Nephron (organoid): ENCODE measurements at regions not wholly inside any gene's neighbourhood (a gene's known extent, or its start where the extent isn't known, plus 50 kb on each side); places are given as distances from the start of the nearest gene placed in this dataset.

ENCODE experiments used
- H3K27ac Mint-ChIP-seq, 3 experiments: 2 replicates each; pipeline ENCODE4 v1.8.0; 2020; ENCODE audit warnings: mixed read lengths in 3 of 3, mild to moderate bottlenecking in 2 of 3, moderate library complexity in 1 of 3
- H3K27me3 Mint-ChIP-seq: 2 replicates; pipeline ENCODE4 v1.8.0; 2021; ENCODE audit warnings: low read depth, mild to moderate bottlenecking, moderate library complexity, mixed read lengths
- H3K36me3 Mint-ChIP-seq: 2 replicates; pipeline ENCODE4 v1.8.0; 2020; ENCODE audit warnings: low read depth, mixed read lengths
- H3K4me1 Mint-ChIP-seq: 2 replicates; pipeline ENCODE4 v1.8.0; 2020; ENCODE audit warnings: mixed read lengths
- H3K4me3 Mint-ChIP-seq, 3 experiments: 2 replicates each; pipeline ENCODE4 v1.8.0; 2020; ENCODE audit warnings: mild to moderate bottlenecking in 3 of 3, mixed read lengths in 3 of 3, moderate library complexity in 2 of 3
- H3K9me3 Mint-ChIP-seq: 2 replicates; pipeline ENCODE4 v1.8.0; 2020; ENCODE audit warnings: mixed read lengths
- CTCF ChIP-seq, 3 experiments: fragments of 200-600 bp; sonication (generic); IDR thresholded peaks; one replicate each; pipeline ENCODE4 v1.5.0; 2021; ENCODE audit warnings: antibody characterized with exemption in 3 of 3; ENCODE audit not compliant: unreplicated experiment in 3 of 3

GRCh38 chr7:133140994-133141595 is 59.2 kb upstream of the CHCHD3 start:
- Mint-ChIP-seq H3K4me3 (no peak overlapping the region), H3K36me3 (no peaks in the 10 kb centered on the region), H3K4me1 (no peaks in the 10 kb centered on the region), H3K27ac (no peak overlapping the region), H3K27me3 (peaks cover 8% of the 10 kb centered on the region), H3K9me3 (no peaks in the 10 kb centered on the region)
- TF ChIP-seq CTCF (IDR thresholded peaks at IDR 0.05; ENCODE audit: unreplicated experiment in 3 of 3), result no peak

- Mint-ChIP-seq H3K36me3 (no peaks in the 10 kb centered on the region), H3K27me3 (peaks cover 8% of the 10 kb centered on the region), H3K9me3 (no peaks in the 10 kb centered on the region), H3K4me1 (no peaks in the 10 kb centered on the region), H3K27ac (no peak overlapping the region), H3K4me3 (no peak overlapping the region)
- no peak for TF ChIP-seq CTCF (IDR thresholded peaks at IDR 0.05; ENCODE audit: unreplicated experiment in 3 of 3)
Observed at GRCh38 chr7:133150760-133151159, 68.9 kb upstream of the CHCHD3 start.

- no peak for TF ChIP-seq CTCF (IDR thresholded peaks at IDR 0.05; ENCODE audit: unreplicated experiment in 3 of 3)
- Mint-ChIP-seq H3K36me3 (no peaks in the 10 kb centered on the region), H3K27ac (no peak overlapping the region), H3K4me3 (no peak overlapping the region), H3K27me3 (peaks cover 4% of the 10 kb centered on the region), H3K9me3 (no peaks in the 10 kb centered on the region), H3K4me1 (no peaks in the 10 kb centered on the region)
Observed at GRCh38 chr7:133152875-133153274, 71.0 kb upstream of the CHCHD3 start.

GRCh38 chr7:133155146-133155545 is 73.3 kb upstream of the CHCHD3 start:
- H3K27ac Mint-ChIP-seq, result no peak overlapping the region

GRCh38 chr7:133155642-133156041 is 73.8 kb upstream of the CHCHD3 start:
- Mint-ChIP-seq H3K4me1 (no peaks in the 10 kb centered on the region), H3K27ac (no peak overlapping the region)

More at GRCh38 chr7:133155146-133155545, 73.3 kb upstream of the CHCHD3 start:
- Mint-ChIP-seq H3K36me3 (no peaks in the 10 kb centered on the region), H3K4me1 (no peaks in the 10 kb centered on the region), H3K4me3 (no peak overlapping the region), H3K27me3 (no peaks in the 10 kb centered on the region), H3K9me3 (no peaks in the 10 kb centered on the region)
- no peak for TF ChIP-seq CTCF (IDR thresholded peaks at IDR 0.05; ENCODE audit: unreplicated experiment in 3 of 3)

More at GRCh38 chr7:133155642-133156041, 73.8 kb upstream of the CHCHD3 start:
- no peak for TF ChIP-seq CTCF (IDR thresholded peaks at IDR 0.05; ENCODE audit: unreplicated experiment in 3 of 3)
- Mint-ChIP-seq H3K4me3 (no peak overlapping the region), H3K9me3 (no peaks in the 10 kb centered on the region), H3K27me3 (no peaks in the 10 kb centered on the region), H3K36me3 (no peaks in the 10 kb centered on the region)
